H9 (cell line): ENCODE measurements at regions not wholly inside any gene's neighbourhood (a gene's known extent, or its start where the extent isn't known, plus 50 kb on each side); places are given as distances from the start of the nearest gene placed in this dataset. TPM values are rescaled to one million over a fixed set of nuclear protein-coding genes. Genes with fewer than 3 reads are reported as not detected.

Source experiments
- DNase-seq: peaks from one replicate; pipeline ENCODE4 v3.0.0-alpha.2; 2017
- H2AFZ ChIP-seq: one replicate; pipeline ENCODE4 v1.6.1; 2013; ENCODE audit warnings: mild to moderate bottlenecking, low read length, control low read depth, moderate library complexity
- H2AK5ac ChIP-seq: 2 replicates; pipeline ENCODE4 v1.6.1; 2013; ENCODE audit warnings: low read length, control low read depth, mixed read lengths; ENCODE audit not compliant: insufficient read length
- H2BK120ac ChIP-seq: one replicate; pipeline ENCODE4 v1.6.1; 2013; ENCODE audit warnings: low read depth, mild to moderate bottlenecking, low read length, control low read depth, inconsistent platforms; ENCODE audit not compliant: poor library complexity, severe bottlenecking
- H2BK12ac ChIP-seq: 2 replicates; pipeline ENCODE4 v1.6.1; 2013; ENCODE audit warnings: low read length, control low read depth, mixed read lengths, low read depth; ENCODE audit not compliant: insufficient read length
- H2BK15ac ChIP-seq: 2 replicates; pipeline ENCODE4 v1.6.1; 2013; ENCODE audit warnings: low read depth, low read length, control low read depth
- H2BK20ac ChIP-seq: one replicate; pipeline ENCODE4 v1.6.1; 2013; ENCODE audit warnings: low read depth, mild to moderate bottlenecking, low read length, control low read depth, inconsistent platforms; ENCODE audit not compliant: poor library complexity, severe bottlenecking
- H2BK5ac ChIP-seq: 2 replicates; pipeline ENCODE4 v1.6.1; 2013; ENCODE audit warnings: low read length, control low read depth, mixed read lengths; ENCODE audit not compliant: insufficient read length
- H3K14ac ChIP-seq: 2 replicates; pipeline ENCODE4 v1.6.1; 2013; ENCODE audit warnings: low read length, control low read depth; ENCODE audit not compliant: insufficient read depth
- H3K18ac ChIP-seq: 2 replicates; pipeline ENCODE4 v1.6.1; 2013; ENCODE audit warnings: low read depth, mild to moderate bottlenecking, mixed read lengths, low read length, control low read depth; ENCODE audit not compliant: insufficient read length
- H3K23ac ChIP-seq: 2 replicates; pipeline ENCODE4 v1.6.1; 2013; ENCODE audit warnings: low read length, control low read depth, mixed read lengths, low read depth; ENCODE audit not compliant: insufficient read length
- H3K23me2 ChIP-seq: 2 replicates; pipeline ENCODE4 v1.6.1; 2013; ENCODE audit warnings: low read depth, mild to moderate bottlenecking, mixed read lengths, low read length, control low read depth; ENCODE audit not compliant: insufficient read length, poor library complexity, severe bottlenecking
- H3K27ac ChIP-seq: 2 replicates; pipeline ENCODE4 v1.5.1; 2013; ENCODE audit warnings: low read length, control low read depth, mixed read lengths, low read depth; ENCODE audit not compliant: insufficient read length
- H3K27me3 ChIP-seq: 2 replicates; pipeline ENCODE4 v1.6.1; 2013; ENCODE audit warnings: low read length, control low read depth, inconsistent platforms; ENCODE audit not compliant: insufficient read depth
- H3K4ac ChIP-seq: 2 replicates; pipeline ENCODE4 v1.6.1; 2013; ENCODE audit warnings: low read depth, mild to moderate bottlenecking, control low read depth, inconsistent platforms, low read length, moderate library complexity
- H3K4me1 ChIP-seq: 2 replicates; pipeline ENCODE4 v1.6.1; 2013; ENCODE audit warnings: low read length, control low read depth, inconsistent platforms; ENCODE audit not compliant: insufficient read depth
- H3K4me2 ChIP-seq: 2 replicates; pipeline ENCODE4 v1.6.1; 2013; ENCODE audit warnings: low read length, control low read depth, mixed read lengths; ENCODE audit not compliant: insufficient read length, insufficient read depth
- H3K56ac ChIP-seq: 2 replicates; pipeline ENCODE4 v1.6.1; 2013; ENCODE audit warnings: low read depth, mild to moderate bottlenecking, mixed read lengths, low read length, control low read depth; ENCODE audit not compliant: insufficient read length
- H3K79me1 ChIP-seq: 2 replicates; pipeline ENCODE4 v1.6.1; 2013; ENCODE audit warnings: low read depth, mild to moderate bottlenecking, moderate library complexity, low read length, control low read depth, inconsistent platforms; ENCODE audit not compliant: insufficient read depth, poor library complexity, severe bottlenecking
- H3K79me2 ChIP-seq: 2 replicates; pipeline ENCODE4 v1.6.1; 2013; ENCODE audit warnings: low read length, control low read depth, inconsistent platforms; ENCODE audit not compliant: insufficient read depth
- H3K9ac ChIP-seq: 2 replicates; pipeline ENCODE4 v1.6.1; 2013; ENCODE audit warnings: low read length, control low read depth, mixed read lengths; ENCODE audit not compliant: insufficient read length; ENCODE audit errors: extremely low read depth
- H3K9me3 ChIP-seq: one replicate; pipeline ENCODE4 v1.6.1; 2013; ENCODE audit warnings: low read depth, low read length, inconsistent platforms; ENCODE audit not compliant: control insufficient read depth
- H3T11ph ChIP-seq: one replicate; pipeline ENCODE4 v1.6.1; 2013; ENCODE audit warnings: mild to moderate bottlenecking, low read length, control low read depth, inconsistent platforms
- H4K20me1 ChIP-seq: one replicate; pipeline ENCODE4 v1.6.1; 2013; ENCODE audit not compliant: control insufficient read depth, insufficient read length, insufficient read depth
- H4K5ac ChIP-seq: 2 replicates; pipeline ENCODE4 v1.6.1; 2013; ENCODE audit warnings: low read depth, mild to moderate bottlenecking, mixed read lengths, low read length, control low read depth; ENCODE audit not compliant: insufficient read length
- H4K8ac ChIP-seq: replicated peaks from 2 replicates; pipeline ENCODE4 v1.6.1; 2013; ENCODE audit warnings: low read length, control low read depth, mixed read lengths, low read depth; ENCODE audit not compliant: insufficient read length
- H4K91ac ChIP-seq: 2 replicates; pipeline ENCODE4 v1.6.1; 2013; ENCODE audit warnings: low read depth, mild to moderate bottlenecking, moderate library complexity, mixed read lengths, low read length, control low read depth; ENCODE audit not compliant: insufficient read length
- H3K27ac Mint-ChIP-seq, 3 experiments: 2 replicates in 2 of 3; 3 replicates in 1 of 3; pipeline ENCODE4 v1.8.0; 2020 to 2021; ENCODE audit warnings: mixed read lengths in 3 of 3, mild to moderate bottlenecking in 1 of 3, moderate library complexity in 1 of 3
- H3K27me3 Mint-ChIP-seq: 2 replicates; pipeline ENCODE4 v1.8.0; 2021; ENCODE audit warnings: low read depth, mild to moderate bottlenecking, moderate library complexity, mixed read lengths
- H3K36me3 Mint-ChIP-seq, 3 experiments: 2 replicates in 2 of 3; 3 replicates in 1 of 3; pipeline ENCODE4 v1.8.0; 2020 to 2021; ENCODE audit warnings: low read depth in 3 of 3, mixed read lengths in 3 of 3; ENCODE audit not compliant: insufficient read depth in 1 of 3
- H3K4me1 Mint-ChIP-seq, 2 experiments: 2 replicates each; pipeline ENCODE4 v1.8.0; 2020; ENCODE audit warnings: mixed read lengths in 2 of 2
- H3K4me3 Mint-ChIP-seq, 2 experiments: 2 replicates in 1 of 2; 3 replicates in 1 of 2; pipeline ENCODE4 v1.8.0; 2020 to 2021; ENCODE audit warnings: mild to moderate bottlenecking in 2 of 2, mixed read lengths in 2 of 2, moderate library complexity in 1 of 2
- H3K9me3 Mint-ChIP-seq, 2 experiments: 2 replicates in 1 of 2; 3 replicates in 1 of 2; pipeline ENCODE4 v1.8.0; 2020; ENCODE audit warnings: mild to moderate bottlenecking in 2 of 2, mixed read lengths in 2 of 2, moderate library complexity in 1 of 2
- CTCF ChIP-seq: fragments of 200-600 bp; sonication (generic); conservative IDR thresholded peaks from 3 replicates; pipeline ENCODE4 v1.8.0; 2021; ENCODE audit warnings: antibody characterized with exemption, mild to moderate bottlenecking
- WGBS: extraction: QIAGEN DNeasy Blood & Tissue Kit; methylation state at CpG from one replicate; pipeline ENCODE4 v1.1.7; 2013; ENCODE audit warnings: missing lambda C conversion rate, low lambda C conversion rate, mixed read lengths; ENCODE audit not compliant: insufficient read length; ENCODE audit errors: extremely low coverage; 5-methylcytosine and 5-hydroxymethylcytosine counted together
- microRNA-seq: library from miRNA; unstranded; fragments of <30 nt; microRNA quantifications from one replicate; pipeline ENCODE4, GENCODE V29; 2020; ENCODE audit warnings: borderline microRNAs expressed

DNA sequence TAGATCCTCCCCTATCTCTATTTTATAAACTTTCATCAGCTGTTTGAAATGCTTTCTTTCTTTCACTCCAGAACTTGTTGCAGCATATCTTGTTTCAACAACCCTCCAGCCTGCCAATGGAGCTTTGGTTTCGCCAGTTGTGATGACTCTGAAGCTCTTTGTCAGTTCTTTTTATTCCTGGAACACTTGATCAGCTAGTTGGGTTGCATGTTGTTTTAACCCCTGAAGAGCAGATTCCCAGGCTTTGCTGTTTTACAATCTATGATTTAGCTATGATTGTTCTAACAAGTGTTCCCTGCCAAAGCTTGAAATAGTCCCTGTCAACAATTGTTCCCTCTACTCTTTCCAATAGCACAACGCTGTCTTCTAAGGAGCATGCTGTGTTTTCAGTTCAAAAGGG lies 50.6 kb upstream of the FUT8 start:
- no peak for TF ChIP-seq CTCF

More for the DNA sequence above, 50.6 kb upstream of the FUT8 start:
- H3K9me3 Mint-ChIP-seq, result no peaks in the 10 kb centered on the region
- no peaks in the 10 kb centered on the region for H3K79me2 ChIP-seq
- H3K4me3 Mint-ChIP-seq, result no peak overlapping the region
- H3K9me3 ChIP-seq, result no peaks in the 10 kb centered on the region
- no peaks in the 10 kb centered on the region for H4K20me1 ChIP-seq
- no peaks in the 10 kb centered on the region for H3K27me3 ChIP-seq
- peaks cover 2% of the 10 kb centered on the region; the same call in 1 of the 2 replicates for H3K4me1 ChIP-seq
- H2BK15ac ChIP-seq, result no peak overlapping the region
- H3K27me3 Mint-ChIP-seq, result peaks cover 4% of the 10 kb centered on the region
- WGBS, result no CpG with 5 or more reads among the region's 2 CpGs
- no peaks in the 10 kb centered on the region for H3K23me2 ChIP-seq
- H3T11ph ChIP-seq, result no peak overlapping the region
- DNase-seq, result no peak
- no peak overlapping the region for H2AK5ac ChIP-seq
- H4K91ac ChIP-seq, result no peak overlapping the region
- no peak overlapping the region for H2BK5ac ChIP-seq
- H3K4ac ChIP-seq, result no peak overlapping the region
- H3K4me2 ChIP-seq, result no peak overlapping the region
- no peak overlapping the region for H3K56ac ChIP-seq
- no peak overlapping the region for H4K5ac ChIP-seq
- H3K27ac Mint-ChIP-seq, result peak overlapping the region in 1 of 3 experiments; percentile 56; a peak in 2 of 7 replicates
- H4K8ac ChIP-seq, result no peak overlapping the region
- H3K79me1 ChIP-seq, result no peaks in the 10 kb centered on the region
- no peak overlapping the region for H3K27ac ChIP-seq
- H3K14ac ChIP-seq, result no peak overlapping the region
- H2BK12ac ChIP-seq, result no peak overlapping the region
- no peak overlapping the region for H2AFZ ChIP-seq
- H2BK20ac ChIP-seq, result no peak overlapping the region
- H3K36me3 Mint-ChIP-seq, result no peaks in the 10 kb centered on the region
- no peak overlapping the region for H3K23ac ChIP-seq
- H3K4me1 Mint-ChIP-seq, result peaks cover 23% of the 10 kb centered on the region in 2 experiments
- no peak overlapping the region for H3K9ac ChIP-seq
- H2BK120ac ChIP-seq, result no peak overlapping the region
- no peak overlapping the region for H3K18ac ChIP-seq

Small RNA genes in the stretch of these regions (microRNA-seq; reads per million reads assigned to microRNA genes)
- gene MIR4708, result not detected
